ENCODE measurements at regions not wholly inside any gene's neighbourhood (a gene's known extent, or its start where the extent isn't known, plus 50 kb on each side); places are given as distances from the start of the nearest gene placed in this dataset.

GRCh38 chr3:197434830-197435229, 120.9 kb downstream of the BDH1 start:
- 84% methylated on average over 7 of the region's 7 CpGs; no CpG with 5 or more reads in 1 of the 2 experiments for WGBS, 2 experiments (ENCODE audit: extremely low coverage in 1 of 2, insufficient coverage in 1 of 2, insufficient read length in 1 of 2, insufficient replicate concordance in 2 of 2, low coverage in 1 of 2, low lambda C conversion rate in 2 of 2, missing lambda C conversion rate in 1 of 2)
- no peak for FAIRE-seq
- CTCF ChIA-PET (ENCODE audit: partially characterized antibody): interaction anchor here (0.7 to 2.0 kb wide), 3 partner anchors 11 to 88 kb away, joined by 3 to 4 read pairs (median 3); no protein-coding TSS in a partner anchor
- TF ChIP-seq GTF2F1 (IDR thresholded peaks at IDR 0.05; ENCODE audit: borderline replicate concordance, low read depth, low read length) (no peak), TAF1 (IDR thresholded peaks at IDR 0.05; ENCODE audit: low read depth, low read length) (no peak), ATF3 (IDR thresholded peaks at IDR 0.05; ENCODE audit: insufficient read depth, low read depth, low read length) (no peak), MAX (IDR thresholded peaks at IDR 0.05) (no peak), EGR1 (IDR thresholded peaks at IDR 0.05; ENCODE audit: borderline replicate concordance, low read depth, low read length) (no peak), POU5F1 (IDR thresholded peaks at IDR 0.05; ENCODE audit: low read depth, low read length) (no peak), HDAC6 (IDR thresholded peaks at IDR 0.05; ENCODE audit: low read depth, low read length) (no peak), ASH2L (IDR thresholded peaks at IDR 0.05; ENCODE audit: low read length) (no peak), CHD2 (IDR thresholded peaks at IDR 0.05; ENCODE audit: low read length) (no peak), YY1 (IDR thresholded peaks at IDR 0.05; ENCODE audit: low read depth, low read length) (no peak), ATF2 (IDR thresholded peaks at IDR 0.05; ENCODE audit: low read length) (no peak), KDM4A (IDR thresholded peaks at IDR 0.05; ENCODE audit: low read depth, low read length, severe bottlenecking) (no peak), TAF7 (optimal IDR thresholded peaks at IDR 0.05; ENCODE audit: borderline replicate concordance, low read depth, low read length) (no peak)

More at GRCh38 chr3:197434830-197435229, 120.9 kb downstream of the BDH1 start:
- Histone ChIP-seq H3K9me3 (ENCODE audit: insufficient read depth in 2 of 2, low read depth in 1 of 2, low read length in 1 of 2) (no peaks in the 10 kb centered on the region), H2BK5ac (ENCODE audit: low read depth, low read length) (no peak overlapping the region), H4K8ac (ENCODE audit: extremely low read depth, insufficient read depth, low read length) (no peak overlapping the region), H4K20me1 (replicated peaks in 1 of 2; ENCODE audit: control insufficient read depth in 1 of 2, insufficient read depth in 2 of 2, low read length in 2 of 2) (no peaks in the 10 kb centered on the region), H3K23me2 (ENCODE audit: low read depth, low read length) (peaks cover 3% of the 10 kb centered on the region; the same call in 1 of the 2 replicates), H4K5ac (ENCODE audit: insufficient read length, low read depth, low read length) (no peak overlapping the region), H4K91ac (replicated peaks; ENCODE audit: insufficient read length, low read length) (no peak overlapping the region), H3K4me2 (ENCODE audit: insufficient read depth in 1 of 2, low read depth in 2 of 2, low read length in 2 of 2) (no peak overlapping the region), H3K14ac (ENCODE audit: insufficient read length) (no peak overlapping the region), H3K79me2 (ENCODE audit: control insufficient read depth in 1 of 2, insufficient read depth in 2 of 2, low read length in 2 of 2) (no peaks in the 10 kb centered on the region), H3K4ac (replicated peaks; ENCODE audit: insufficient read length, low read depth, low read length) (no peak overlapping the region), H3K79me1 (ENCODE audit: low read depth, low read length) (no peaks in the 10 kb centered on the region), H3K18ac (ENCODE audit: extremely low read depth, low read length) (no peak overlapping the region), H2AFZ (ENCODE audit: low read length) (no peak overlapping the region), H3K27ac (ENCODE audit: low read depth, low read length) (no peak overlapping the region), H2BK12ac (ENCODE audit: low read depth, low read length) (no peak overlapping the region), H3K4me3 (ENCODE audit: extremely low read depth in 1 of 4, insufficient read depth in 2 of 4, low read depth in 3 of 4, low read length in 4 of 4) (no peak overlapping the region), H3K36me3 (ENCODE audit: control insufficient read depth in 2 of 4, insufficient read depth in 4 of 4, low read length in 3 of 4) (no peaks in the 10 kb centered on the region), H3K23ac (ENCODE audit: insufficient read length) (no peak overlapping the region), H3K27me3 (replicated peaks in 1 of 4; ENCODE audit: control insufficient read depth in 3 of 4, extremely low read depth in 1 of 4, insufficient read depth in 3 of 4, low read length in 3 of 4) (no peaks in the 10 kb centered on the region; a peak in 1 of 7 replicates), H3K9ac (replicated peaks in 1 of 4; ENCODE audit: extremely low read depth in 1 of 4, low read depth in 3 of 4, low read length in 3 of 4) (no peak overlapping the region), H2BK20ac (ENCODE audit: low read length) (no peak overlapping the region), H2BK120ac (replicated peaks; ENCODE audit: low read depth, low read length) (no peak overlapping the region), H2AK5ac (ENCODE audit: low read depth, low read length) (no peak overlapping the region), H3K56ac (replicated peaks; ENCODE audit: insufficient read length, low read depth, low read length) (no peak overlapping the region), H2BK15ac (ENCODE audit: low read length) (no peak overlapping the region), H3K4me1 (replicated peaks in 1 of 4; ENCODE audit: control insufficient read depth in 3 of 4, insufficient read depth in 4 of 4, low read length in 3 of 4) (no peaks in the 10 kb centered on the region)
- no peak for DNase-seq (ENCODE audit: low read depth in 1 of 2, low spot score in 2 of 2)
- POLR2A ChIA-PET (ENCODE audit: partially characterized antibody): no interaction called here

Data from H1 (cell line).